ENCODE measurements at regions not wholly inside any gene's neighbourhood (a gene's known extent, or its start where the extent isn't known, plus 50 kb on each side); places are given as distances from the start of the nearest gene placed in this dataset.

DNA sequence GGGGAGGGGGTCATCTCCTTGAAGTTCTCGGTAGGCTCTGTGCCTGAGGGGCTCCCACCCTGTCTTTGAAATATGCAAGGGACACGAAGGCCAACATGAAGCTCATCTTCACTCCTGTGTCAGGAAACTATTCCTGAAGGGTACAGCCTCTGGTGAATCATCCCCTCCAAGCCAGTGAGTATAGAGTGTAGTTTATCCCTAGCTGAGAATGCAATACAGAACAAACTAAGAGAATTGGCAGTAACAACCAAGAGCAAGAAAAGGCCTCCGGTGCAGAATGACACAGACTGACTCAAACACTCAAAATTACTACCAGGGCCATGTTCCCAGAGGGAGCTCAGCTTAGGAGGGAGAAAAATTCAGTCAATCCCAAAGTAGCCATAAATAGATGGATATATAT is 413.3 kb downstream of the BCL11A start:
- Histone ChIP-seq H3K4me1 (ENCODE audit: insufficient read depth, low read length) (no peaks in the 10 kb centered on the region), H3K9me3 (ENCODE audit: control insufficient read depth in 1 of 2, low read length in 2 of 2) (no peaks in the 10 kb centered on the region), H3K27me3 (ENCODE audit: insufficient read depth, low read length) (no peaks in the 10 kb centered on the region), H3K36me3 (ENCODE audit: insufficient read depth, low read length) (no peaks in the 10 kb centered on the region), H3K27ac (ENCODE audit: low read depth, low read length) (no peak overlapping the region), H3K4me3 (ENCODE audit: low read length in 2 of 2) (no peak overlapping the region)
- no peaks in the 10 kb centered on the region for H3K4me1 Mint-ChIP-seq
- H3K9me3 Mint-ChIP-seq = peaks cover 0 to 12% (median 5%) of the 10 kb centered on the region in 8 donors
- no peak overlapping the region for H3K4me3 Mint-ChIP-seq
- no peaks in the 10 kb centered on the region for H3K27me3 Mint-ChIP-seq
- no peak for DNase-seq
- no peak overlapping the region for H3K27ac Mint-ChIP-seq
- intact Hi-C loops (cut with micrococcal nuclease) = no loop called here
- POLR2A ChIA-PET (ENCODE audit: partially characterized antibody) = no interaction called here
- H3K36me3 Mint-ChIP-seq = no peaks in the 10 kb centered on the region
- CTCF ChIA-PET (ENCODE audit: partially characterized antibody) = no interaction called here

DNA sequence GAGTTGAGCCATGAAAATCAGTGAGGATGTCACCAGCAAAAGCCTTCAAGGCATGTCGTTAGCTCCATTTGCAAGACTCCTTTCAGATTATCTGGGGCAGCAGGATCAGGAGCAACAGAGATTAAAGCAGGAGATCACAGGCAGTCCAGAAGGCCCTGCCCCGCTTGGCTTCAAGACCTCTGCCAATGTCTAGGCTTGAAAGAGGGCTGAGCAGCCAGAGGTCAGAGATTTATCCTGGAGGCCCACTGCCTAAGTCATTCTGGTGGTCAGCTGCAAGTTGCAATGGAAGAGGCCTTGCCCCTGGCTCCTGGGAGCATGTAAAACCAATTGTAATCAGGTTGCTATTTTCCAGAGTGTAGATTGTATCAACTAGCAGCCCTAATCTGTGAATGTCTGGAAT is 416.5 kb downstream of the BCL11A start:
- POLR2A ChIA-PET (ENCODE audit: partially characterized antibody) = no interaction called here
- no peaks in the 10 kb centered on the region for H3K36me3 Mint-ChIP-seq
- Histone ChIP-seq H3K27ac (ENCODE audit: low read depth, low read length) (no peak overlapping the region), H3K4me3 (ENCODE audit: low read length in 2 of 2) (no peak overlapping the region), H3K9me3 (ENCODE audit: control insufficient read depth in 1 of 2, low read length in 2 of 2) (no peaks in the 10 kb centered on the region), H3K36me3 (ENCODE audit: insufficient read depth, low read length) (no peaks in the 10 kb centered on the region), H3K4me1 (ENCODE audit: insufficient read depth, low read length) (no peaks in the 10 kb centered on the region), H3K27me3 (ENCODE audit: insufficient read depth, low read length) (no peaks in the 10 kb centered on the region)
- peaks cover 0 to 26% (median 10%) of the 10 kb centered on the region in 8 donors for H3K9me3 Mint-ChIP-seq
- intact Hi-C loops (cut with micrococcal nuclease) = no loop called here
- H3K4me1 Mint-ChIP-seq = no peaks in the 10 kb centered on the region
- CTCF ChIA-PET (ENCODE audit: partially characterized antibody) = no interaction called here
- H3K27ac Mint-ChIP-seq = no peak overlapping the region
- H3K4me3 Mint-ChIP-seq = no peak overlapping the region
- DNase-seq = no peak
- no peaks in the 10 kb centered on the region for H3K27me3 Mint-ChIP-seq

DNA sequence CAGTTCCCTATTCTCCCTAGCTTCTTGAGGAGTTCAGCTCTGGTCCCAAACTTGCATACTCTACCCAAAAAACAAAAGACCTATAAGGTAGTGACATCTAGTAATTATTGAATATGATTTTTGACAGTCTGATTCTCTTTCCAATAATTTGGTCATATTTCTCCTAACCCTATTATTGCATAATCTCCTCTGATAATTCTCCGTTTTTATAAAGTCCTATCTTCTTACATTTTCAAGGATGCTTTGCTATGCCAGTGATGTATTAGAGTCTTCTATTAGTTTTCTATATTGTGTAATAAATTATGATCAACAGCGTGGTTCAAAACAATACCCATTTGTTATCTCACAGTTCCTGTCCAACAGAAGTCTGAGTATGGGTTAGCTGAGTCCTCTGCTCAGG is 426.3 kb downstream of the BCL11A start:
- ChIA-PET CTCF (ENCODE audit: partially characterized antibody) (no interaction called here), POLR2A (ENCODE audit: partially characterized antibody) (no interaction called here)
- H3K27me3 Mint-ChIP-seq = no peaks in the 10 kb centered on the region
- intact Hi-C loops (cut with micrococcal nuclease) = no loop called here
- Histone ChIP-seq H3K27ac (ENCODE audit: low read depth, low read length) (no peak overlapping the region), H3K36me3 (ENCODE audit: insufficient read depth, low read length) (no peaks in the 10 kb centered on the region), H3K4me3 (ENCODE audit: low read length in 2 of 2) (no peak overlapping the region), H3K27me3 (ENCODE audit: insufficient read depth, low read length) (no peaks in the 10 kb centered on the region), H3K9me3 (ENCODE audit: control insufficient read depth in 1 of 2, low read length in 2 of 2) (no peaks in the 10 kb centered on the region), H3K4me1 (ENCODE audit: insufficient read depth, low read length) (no peaks in the 10 kb centered on the region)
- H3K4me3 Mint-ChIP-seq = no peak overlapping the region
- H3K9me3 Mint-ChIP-seq = peaks cover 0 to 12% (median 1%) of the 10 kb centered on the region in 8 donors
- no peaks in the 10 kb centered on the region for H3K36me3 Mint-ChIP-seq
- H3K4me1 Mint-ChIP-seq = no peaks in the 10 kb centered on the region
- no peak overlapping the region for H3K27ac Mint-ChIP-seq
- DNase-seq = no peak

DNA sequence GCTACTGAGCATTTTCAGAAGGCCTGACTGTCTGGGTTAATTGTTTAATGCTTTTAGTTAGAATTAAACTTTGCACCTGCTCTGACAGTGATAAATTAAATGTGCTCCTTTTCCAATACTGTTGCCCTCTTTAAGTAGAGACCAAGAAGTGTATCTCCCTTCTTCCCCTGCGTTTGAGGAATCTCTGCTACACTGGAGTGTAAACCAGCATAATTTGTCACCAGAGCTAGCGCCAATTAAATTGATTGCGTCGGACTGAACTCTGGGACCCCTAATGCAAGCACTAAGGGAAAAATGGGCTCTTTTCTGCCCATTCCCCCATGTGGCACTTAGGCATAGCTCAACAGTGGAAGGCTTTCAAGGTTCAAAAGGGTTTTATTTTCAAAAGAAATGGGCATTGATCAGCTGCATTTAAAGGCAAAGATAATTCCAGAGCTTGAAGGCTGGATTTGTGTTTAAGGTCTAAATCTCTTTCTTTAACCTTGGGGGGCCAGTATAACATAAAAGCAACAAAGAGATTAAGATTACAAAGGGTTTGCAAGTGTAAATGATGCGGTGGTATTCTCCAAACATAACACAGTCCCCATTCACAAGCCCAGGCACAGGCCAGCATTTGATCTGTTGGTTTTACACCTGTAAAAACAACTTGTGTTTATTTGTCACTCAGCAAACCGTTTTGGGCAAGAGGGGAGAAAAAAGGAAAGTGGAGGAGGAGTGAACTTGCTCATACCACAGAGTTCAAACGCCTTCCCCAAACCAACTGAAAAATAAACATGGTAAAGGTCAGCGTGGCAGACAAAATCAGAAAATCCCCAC is 427.6 kb downstream of the BCL11A start:
- intact Hi-C loops (cut with micrococcal nuclease) = no loop called here
- CTCF ChIA-PET (ENCODE audit: partially characterized antibody) = no interaction called here

DNA sequence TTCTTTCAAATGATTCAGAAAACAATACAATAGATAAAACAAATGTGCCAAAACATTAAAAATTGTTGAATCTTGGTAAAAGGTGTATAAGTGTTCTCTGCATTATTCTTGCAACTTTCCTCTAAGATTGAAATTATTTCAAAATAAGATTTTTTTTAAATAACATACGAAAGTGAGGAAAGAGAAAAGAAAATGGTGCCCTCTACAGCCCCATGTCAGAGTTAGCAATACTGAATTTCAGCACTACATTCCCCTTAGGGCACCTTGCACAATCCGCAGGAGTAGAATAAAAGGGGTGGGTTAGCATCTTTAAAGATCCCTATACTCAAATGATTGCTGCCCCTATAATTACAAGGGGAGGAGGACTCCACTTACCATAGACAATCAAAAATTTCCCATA is 433.7 kb downstream of the BCL11A start:
- H3K9me3 Mint-ChIP-seq = peaks cover 0 to 7% (median 0%) of the 10 kb centered on the region in 8 donors
- no peak for DNase-seq
- Histone ChIP-seq H3K9me3 (ENCODE audit: control insufficient read depth in 1 of 2, low read length in 2 of 2) (no peaks in the 10 kb centered on the region), H3K27me3 (ENCODE audit: insufficient read depth, low read length) (no peaks in the 10 kb centered on the region), H3K27ac (ENCODE audit: low read depth, low read length) (no peak overlapping the region), H3K36me3 (ENCODE audit: insufficient read depth, low read length) (no peaks in the 10 kb centered on the region), H3K4me3 (ENCODE audit: low read length in 2 of 2) (no peak overlapping the region), H3K4me1 (ENCODE audit: insufficient read depth, low read length) (no peaks in the 10 kb centered on the region)
- no peak overlapping the region for H3K27ac Mint-ChIP-seq
- intact Hi-C loops (cut with micrococcal nuclease) = no loop called here
- no peak overlapping the region for H3K4me3 Mint-ChIP-seq
- ChIA-PET CTCF (ENCODE audit: partially characterized antibody) (no interaction called here), POLR2A (ENCODE audit: partially characterized antibody) (no interaction called here)
- no peaks in the 10 kb centered on the region for H3K36me3 Mint-ChIP-seq
- H3K27me3 Mint-ChIP-seq = no peaks in the 10 kb centered on the region
- no peaks in the 10 kb centered on the region for H3K4me1 Mint-ChIP-seq

More for the DNA sequence above, 427.6 kb downstream of the BCL11A start:
- Histone ChIP-seq H3K4me3 (ENCODE audit: low read length in 2 of 2) (no peak overlapping the region), H3K4me1 (ENCODE audit: insufficient read depth, low read length) (no peaks in the 10 kb centered on the region), H3K27ac (ENCODE audit: low read depth, low read length) (no peak overlapping the region), H3K36me3 (ENCODE audit: insufficient read depth, low read length) (no peaks in the 10 kb centered on the region), H3K27me3 (ENCODE audit: insufficient read depth, low read length) (no peaks in the 10 kb centered on the region), H3K9me3 (ENCODE audit: control insufficient read depth in 1 of 2, low read length in 2 of 2) (no peaks in the 10 kb centered on the region)
- Mint-ChIP-seq H3K36me3 (no peaks in the 10 kb centered on the region), H3K4me3 (no peak overlapping the region), H3K4me1 (no peaks in the 10 kb centered on the region), H3K9me3 (peaks cover 0 to 5% (median 0%) of the 10 kb centered on the region in 8 donors), H3K27ac (no peak overlapping the region), H3K27me3 (no peaks in the 10 kb centered on the region)
- POLR2A ChIA-PET (ENCODE audit: partially characterized antibody) = no interaction called here
- DNase-seq = no peak

DNA sequence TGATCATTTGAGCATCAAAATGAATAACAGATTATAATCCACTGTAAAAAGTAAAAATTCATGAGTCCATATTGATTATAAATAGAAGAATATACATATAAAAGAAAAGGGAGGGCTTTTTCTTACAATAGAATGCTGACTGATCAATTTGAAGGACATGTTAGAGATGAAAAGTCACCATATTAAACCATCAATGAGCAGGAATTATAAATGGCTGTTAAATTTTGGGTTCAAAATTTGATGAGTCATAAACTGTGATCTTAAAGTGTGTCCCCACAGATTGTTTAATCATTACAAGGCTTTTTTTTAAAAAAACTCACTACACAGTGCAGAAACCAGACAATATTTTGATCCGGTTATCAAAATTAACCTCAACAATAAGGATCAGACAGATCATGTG is 434.5 kb downstream of the BCL11A start:
- DNase-seq = no peak
- intact Hi-C loops (cut with micrococcal nuclease) = no loop called here
- H3K27me3 Mint-ChIP-seq = no peaks in the 10 kb centered on the region
- Histone ChIP-seq H3K27me3 (ENCODE audit: insufficient read depth, low read length) (no peaks in the 10 kb centered on the region), H3K4me1 (ENCODE audit: insufficient read depth, low read length) (no peaks in the 10 kb centered on the region), H3K27ac (ENCODE audit: low read depth, low read length) (no peak overlapping the region), H3K4me3 (ENCODE audit: low read length in 2 of 2) (no peak overlapping the region), H3K36me3 (ENCODE audit: insufficient read depth, low read length) (no peaks in the 10 kb centered on the region), H3K9me3 (ENCODE audit: control insufficient read depth in 1 of 2, low read length in 2 of 2) (no peaks in the 10 kb centered on the region)
- H3K27ac Mint-ChIP-seq = no peak overlapping the region
- ChIA-PET POLR2A (ENCODE audit: partially characterized antibody) (no interaction called here), CTCF (ENCODE audit: partially characterized antibody) (no interaction called here)
- no peaks in the 10 kb centered on the region for H3K4me1 Mint-ChIP-seq
- H3K9me3 Mint-ChIP-seq = peaks cover 0 to 7% (median 0%) of the 10 kb centered on the region in 8 donors
- H3K36me3 Mint-ChIP-seq = no peaks in the 10 kb centered on the region
- no peak overlapping the region for H3K4me3 Mint-ChIP-seq

DNA sequence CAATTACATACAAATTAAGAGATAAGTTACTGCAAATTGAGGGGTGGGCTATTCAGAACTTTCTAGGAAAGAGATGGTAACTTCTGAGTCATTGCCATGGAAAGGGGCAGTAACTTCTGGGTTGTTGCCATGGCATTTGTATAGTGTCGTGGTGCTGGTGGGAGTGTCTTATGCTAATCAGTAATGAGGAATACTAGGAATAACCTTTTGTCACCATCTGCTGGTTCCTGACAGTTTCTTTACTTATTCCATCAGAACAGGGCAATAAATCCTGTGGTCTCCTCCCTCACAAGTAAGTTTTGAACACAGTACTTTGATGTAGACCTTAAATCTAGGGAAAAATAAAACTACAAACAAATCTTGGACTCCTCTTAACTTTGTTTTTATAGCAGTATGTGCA is 435.4 kb downstream of the BCL11A start:
- H3K36me3 Mint-ChIP-seq = no peaks in the 10 kb centered on the region
- POLR2A ChIA-PET (ENCODE audit: partially characterized antibody) = no interaction called here
- H3K4me1 Mint-ChIP-seq = no peaks in the 10 kb centered on the region
- peaks cover 0 to 7% (median under 1%) of the 10 kb centered on the region in 8 donors for H3K9me3 Mint-ChIP-seq
- Histone ChIP-seq H3K4me1 (ENCODE audit: insufficient read depth, low read length) (no peaks in the 10 kb centered on the region), H3K27ac (ENCODE audit: low read depth, low read length) (no peak overlapping the region), H3K27me3 (ENCODE audit: insufficient read depth, low read length) (no peaks in the 10 kb centered on the region), H3K9me3 (ENCODE audit: control insufficient read depth in 1 of 2, low read length in 2 of 2) (no peaks in the 10 kb centered on the region), H3K4me3 (ENCODE audit: low read length in 2 of 2) (no peak overlapping the region), H3K36me3 (ENCODE audit: insufficient read depth, low read length) (no peaks in the 10 kb centered on the region)
- DNase-seq = no peak
- H3K27me3 Mint-ChIP-seq = no peaks in the 10 kb centered on the region
- CTCF ChIA-PET (ENCODE audit: partially characterized antibody) = no interaction called here
- no peak overlapping the region for H3K27ac Mint-ChIP-seq
- H3K4me3 Mint-ChIP-seq = no peak overlapping the region
- intact Hi-C loops (cut with micrococcal nuclease) = no loop called here
